ENCODE measurements at regions not wholly inside any gene's neighbourhood (a gene's known extent, or its start where the extent isn't known, plus 50 kb on each side); places are given as distances from the start of the nearest gene placed in this dataset.
"Not testable (repeated sequence)": the region's sequence is repeated elsewhere in the genome, so short reads cannot be mapped to it uniquely, and the experiment has no call there.

DNA sequence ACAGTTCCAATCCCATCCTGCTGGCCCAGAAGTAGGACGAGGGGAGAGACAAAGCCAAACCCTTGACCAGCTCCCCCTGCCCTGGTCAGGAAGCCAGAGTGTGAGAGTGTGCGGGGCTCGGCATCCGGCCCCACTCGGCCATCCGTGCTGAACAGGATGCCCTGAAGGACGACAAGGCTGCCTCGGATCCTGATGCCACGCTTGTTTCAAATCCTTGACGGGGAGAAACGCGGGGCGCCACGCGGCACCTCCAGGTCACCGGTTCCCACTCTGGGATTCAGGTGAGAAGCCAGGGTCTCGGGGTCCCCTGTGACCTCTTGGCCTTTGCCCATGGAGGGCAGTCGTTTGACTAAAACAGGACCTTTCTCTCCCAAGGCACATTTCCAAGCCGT lies 167.8 kb downstream of the BRD1 start:
- DNase-seq (ENCODE audit: low spot score): no peak

- no peak for DNase-seq (ENCODE audit: low spot score)
Observed at GRCh38 chr22:49659281-49659923, 168.3 kb downstream of the BRD1 start.

GRCh38 chr22:49658902-49659280 lies 168.8 kb downstream of the BRD1 start:
- DNase-seq (ENCODE audit: low spot score): no peak

DNA sequence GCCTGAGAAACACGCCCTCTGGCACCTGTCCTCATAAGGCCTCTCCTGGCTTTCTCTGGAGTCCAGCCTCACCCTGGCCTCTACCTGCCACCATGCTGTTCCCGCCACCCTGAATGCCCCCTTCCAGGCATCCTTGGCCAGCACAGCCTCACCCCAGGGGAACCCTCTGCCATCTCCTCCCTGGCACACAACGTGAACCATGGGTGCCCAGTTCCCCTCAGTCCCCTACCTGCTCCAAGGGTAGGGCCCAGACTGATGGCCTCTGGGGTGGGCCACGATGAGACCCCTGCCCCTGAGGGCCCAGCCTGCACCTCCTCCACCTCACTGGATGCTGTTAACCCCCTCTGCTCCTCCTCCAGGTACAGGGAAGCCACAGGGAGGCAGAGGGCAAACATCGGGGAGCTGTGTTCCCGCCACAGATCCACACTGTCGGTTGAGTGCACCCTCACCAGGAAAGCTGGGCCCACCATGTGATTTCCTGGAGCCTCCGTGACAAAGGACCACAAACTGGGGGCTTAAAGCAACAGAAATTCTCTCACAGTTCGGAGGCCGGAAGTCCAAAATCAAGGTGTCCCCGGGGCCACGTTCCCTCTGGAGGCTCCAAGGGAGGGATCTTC lies 169.6 kb downstream of the BRD1 start:
- no peak for DNase-seq (ENCODE audit: low spot score)

GRCh38 chr22:49657275-49657973 lies 170.2 kb downstream of the BRD1 start:
- DNase-seq (ENCODE audit: low spot score): peak; percentile 48

DNA sequence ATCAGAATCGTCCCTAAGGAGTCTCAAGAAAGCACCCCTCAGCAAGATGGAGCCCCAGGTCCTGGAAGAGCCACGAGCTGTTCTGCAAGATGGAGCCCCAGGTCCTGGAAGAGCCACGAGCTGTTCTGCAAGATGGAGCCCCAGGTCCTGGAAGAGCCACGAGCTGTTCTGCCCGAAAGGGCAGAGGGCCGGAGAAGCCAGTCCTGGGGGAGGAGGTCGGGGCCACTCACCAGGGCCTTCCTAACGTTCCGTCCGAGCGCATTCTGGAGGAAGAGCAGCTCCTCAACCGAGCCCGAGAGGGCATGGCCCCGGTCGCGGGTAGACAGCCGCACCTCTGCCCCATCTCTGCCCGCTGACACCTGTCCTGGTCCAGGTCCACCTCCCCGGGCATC lies 170.8 kb downstream of the BRD1 start:
- not testable (repeated sequence) for DNase-seq (ENCODE audit: low spot score)

GRCh38 chr22:49656291-49656851 lies 171.3 kb downstream of the BRD1 start:
- no peak for DNase-seq (ENCODE audit: low spot score)

DNA sequence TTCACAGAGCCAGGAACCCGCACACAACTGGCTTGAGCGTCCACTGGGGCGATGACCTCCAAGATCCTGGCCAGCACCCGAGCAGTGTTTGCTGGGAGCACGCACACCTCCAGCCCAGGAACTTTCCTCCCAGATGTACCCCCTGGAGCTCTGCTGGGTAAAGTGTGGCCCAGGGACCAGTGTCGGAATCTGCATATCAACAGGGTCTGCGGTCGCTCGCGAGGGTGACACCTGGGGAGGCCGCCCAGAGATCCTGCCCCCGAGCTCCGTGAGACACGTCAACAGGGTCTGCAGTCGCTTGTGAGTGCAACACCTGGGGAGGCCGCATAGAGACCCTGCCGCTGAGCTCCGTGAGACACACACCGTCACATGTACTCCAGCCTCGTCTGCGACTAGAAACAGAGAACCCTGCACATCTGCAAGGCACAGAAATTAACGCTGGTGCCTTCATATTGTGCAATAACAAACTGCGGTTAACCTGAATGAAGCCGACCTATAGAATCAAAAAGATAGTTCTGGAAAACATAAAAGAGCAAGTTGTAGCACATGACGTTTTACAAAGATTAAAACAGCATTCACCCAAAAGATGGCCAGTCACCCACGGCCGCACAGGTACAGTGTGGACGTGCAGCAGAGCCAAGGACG lies 172.4 kb downstream of the BRD1 start:
- DNase-seq (ENCODE audit: low spot score): no peak

GRCh38 chr22:49650336-49651241 lies 177.1 kb downstream of the BRD1 start:
- no peak for DNase-seq (ENCODE audit: low spot score)

- DNase-seq (ENCODE audit: low spot score): no peak
Observed at GRCh38 chr22:49649166-49650068, 178.3 kb downstream of the BRD1 start.

DNA sequence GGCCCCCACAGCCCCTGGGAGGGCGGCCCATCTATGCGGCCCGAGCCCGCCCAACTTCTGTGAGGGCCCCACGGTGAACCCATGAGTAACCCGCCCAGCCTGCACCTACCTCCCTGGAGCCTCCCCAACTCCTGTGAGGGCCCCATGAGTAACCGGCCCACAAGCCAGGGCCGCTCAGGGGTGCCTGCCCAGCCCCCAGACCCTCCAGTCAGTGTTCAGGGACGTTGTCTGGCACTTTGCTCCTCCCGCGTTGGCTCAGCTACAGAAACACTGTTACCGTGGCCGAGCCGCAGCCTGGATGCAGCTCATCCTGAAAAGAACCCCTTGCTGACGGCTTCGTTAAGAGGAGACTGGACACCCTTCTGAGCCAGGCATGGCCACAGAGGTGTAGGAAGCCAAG lies 179.6 kb downstream of the BRD1 start:
- DNase-seq (ENCODE audit: low spot score): no peak

- DNase-seq (ENCODE audit: low spot score): no peak
Observed at GRCh38 chr22:49647627-49648026, 180.0 kb downstream of the BRD1 start.

- no peak for DNase-seq (ENCODE audit: low spot score)
Observed at GRCh38 chr22:49646876-49647275, 180.8 kb downstream of the BRD1 start.

DNA sequence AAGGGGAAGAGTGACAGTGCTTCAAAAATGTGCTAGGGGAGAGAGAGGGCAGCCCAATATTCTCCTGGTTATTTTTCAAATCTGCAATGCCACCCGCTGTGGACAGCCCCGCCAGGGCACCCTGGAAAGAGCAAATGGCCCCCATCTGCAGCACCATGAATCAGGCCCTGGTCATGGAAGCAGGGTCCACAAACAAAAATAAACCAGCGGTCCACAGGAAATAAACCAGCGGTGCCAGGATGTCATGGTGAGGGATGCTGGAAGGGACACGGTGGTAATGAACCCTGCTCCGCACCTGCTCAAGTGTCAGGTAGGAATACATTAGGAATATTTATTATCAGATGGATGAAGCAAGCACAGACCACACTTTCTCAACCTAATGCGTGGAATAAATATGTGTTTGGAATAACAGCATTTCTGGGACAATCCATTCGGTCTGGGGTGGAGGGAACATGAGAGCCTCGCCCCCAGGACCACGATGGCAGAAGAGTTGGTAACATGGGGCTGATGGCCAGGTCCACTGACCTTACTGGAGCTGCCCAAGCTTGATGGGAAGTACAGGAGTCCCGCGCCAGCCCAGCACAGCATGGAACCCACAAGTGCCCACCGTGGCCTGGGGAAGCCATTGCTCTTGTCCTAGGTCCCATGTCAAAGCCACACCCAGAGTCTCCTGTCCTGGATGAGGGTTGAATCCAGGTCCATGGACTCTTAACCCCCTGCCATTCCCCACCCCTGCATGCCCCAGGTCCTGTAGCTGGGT lies 181.7 kb downstream of the BRD1 start:
- no peak for DNase-seq (ENCODE audit: low spot score)

- DNase-seq (ENCODE audit: low spot score): no peak
Observed at GRCh38 chr22:49645257-49645656, 182.4 kb downstream of the BRD1 start.

- no peak for DNase-seq (ENCODE audit: low spot score)
Observed at GRCh38 chr22:49643998-49644397, 183.7 kb downstream of the BRD1 start.

DNA sequence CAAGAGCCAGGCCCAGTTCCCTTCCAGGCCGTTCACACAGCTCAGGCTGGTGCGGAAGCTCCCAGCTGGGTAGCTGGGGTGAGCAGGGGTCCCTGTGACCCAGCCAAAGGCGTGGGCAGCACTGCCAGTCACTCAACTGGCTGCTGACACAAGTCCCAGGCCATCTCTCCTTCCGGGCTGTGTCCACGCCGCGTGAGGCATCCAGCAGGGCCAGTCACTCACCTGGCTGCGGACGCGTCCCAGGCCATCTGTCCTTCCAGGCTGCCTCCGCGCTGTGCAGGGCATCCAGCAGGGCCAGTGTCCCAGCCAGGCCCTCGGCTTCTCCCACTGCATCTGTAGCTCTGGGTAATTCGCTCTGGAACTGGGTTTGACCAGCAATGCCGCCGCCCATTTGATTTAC lies 184.2 kb downstream of the BRD1 start:
- no peak for DNase-seq (ENCODE audit: low spot score)

GRCh38 chr22:49642741-49643140 lies 184.9 kb downstream of the BRD1 start:
- DNase-seq (ENCODE audit: low spot score): no peak

- no peak for DNase-seq (ENCODE audit: low spot score)
Observed at GRCh38 chr22:49642331-49642730, 185.3 kb downstream of the BRD1 start.

All from umbilical cord (tissue), 1 donor.